WTC11 (cell line): ENCODE measurements at regions not wholly inside any gene's neighbourhood (a gene's known extent, or its start where the extent isn't known, plus 50 kb on each side); places are given as distances from the start of the nearest gene placed in this dataset.
"Not testable (repeated sequence)": the region's sequence is repeated elsewhere in the genome, so short reads cannot be mapped to it uniquely, and the experiment has no call there.

Experiments used
- ATAC-seq: fragments of 200-7000 bp; cut with Tn5 transposase; 2 replicates; pipeline ENCODE4 v1.10.0; 2021; ENCODE audit warnings: mild to moderate bottlenecking, moderate library complexity
- CTCF ChIA-PET: fragments of 300-600 bp; sonication (Branson Sonifier 250); formaldehyde crosslinking; loops from one replicate; lab custom pipeline; 2021; ENCODE audit warnings: antibody characterized with exemption; lab: Charles Lee
- POLR2A ChIA-PET: fragments of 350-600 bp; sonication (Branson Sonifier 250); formaldehyde crosslinking; loops from one replicate; lab custom pipeline; 2021; ENCODE audit warnings: antibody characterized with exemption; lab: Charles Lee
- DNase-seq: peaks from one replicate; pipeline ENCODE4 v3.0.0; 2021; ENCODE audit warnings: low spot score
- H3K27ac Mint-ChIP-seq: 2 replicates; pipeline ENCODE4 v1.8.0; 2021; ENCODE audit warnings: mixed read lengths
- H3K27me3 Mint-ChIP-seq: 2 replicates; pipeline ENCODE4 v1.8.0; 2021; ENCODE audit warnings: low read depth, mild to moderate bottlenecking, moderate library complexity, mixed read lengths
- H3K36me3 Mint-ChIP-seq: 2 replicates; pipeline ENCODE4 v1.8.0; 2021; ENCODE audit warnings: mixed read lengths
- H3K4me1 Mint-ChIP-seq: 2 replicates; pipeline ENCODE4 v1.8.0; 2022; ENCODE audit warnings: mixed read lengths
- H3K4me3 Mint-ChIP-seq: 2 replicates; pipeline ENCODE4 v1.8.0; 2021; ENCODE audit warnings: mild to moderate bottlenecking, moderate library complexity, mixed read lengths
- H3K9me3 Mint-ChIP-seq: 2 replicates; pipeline ENCODE4 v1.8.0; 2021; ENCODE audit warnings: mixed read lengths
- AR ChIP-seq: fragments of 250-450 bp; sonication (Bioruptor Pico); IDR thresholded peaks from 2 replicates; pipeline ENCODE4 v1.9.0; 2021; ENCODE audit warnings: mild to moderate bottlenecking
- ATF2 ChIP-seq: sonication (generic); formaldehyde crosslinking; IDR thresholded peaks from 2 replicates; pipeline ENCODE4 v1.8.1; 2022; ENCODE audit warnings: low read depth, missing genetic modification reagents, borderline replicate concordance
- CREB1 ChIP-seq: sonication (generic); formaldehyde crosslinking; IDR thresholded peaks from 2 replicates; pipeline ENCODE4 v1.8.0; 2023; ENCODE audit warnings: mild to moderate bottlenecking, missing genetic modification reagents
- E2F1 ChIP-seq: sonication (generic); formaldehyde crosslinking; IDR thresholded peaks from 2 replicates; pipeline ENCODE4 v1.8.0; 2022; ENCODE audit warnings: mild to moderate bottlenecking, missing genetic modification reagents
- ELF4 ChIP-seq: sonication (generic); formaldehyde crosslinking; IDR thresholded peaks from 2 replicates; pipeline ENCODE4 v1.8.1; 2022; ENCODE audit warnings: low read depth, mild to moderate bottlenecking, moderate library complexity, missing genetic modification reagents
- GRHL2 ChIP-seq: fragments of 250-450 bp; sonication (Bioruptor Pico); IDR thresholded peaks from 2 replicates; pipeline ENCODE4 v1.8.0; 2022; ENCODE audit warnings: mild to moderate bottlenecking, moderate library complexity; ENCODE audit not compliant: insufficient replicate concordance, severe bottlenecking
- KAT7 ChIP-seq: sonication (generic); formaldehyde crosslinking; IDR thresholded peaks from 2 replicates; pipeline ENCODE4 v1.8.1; 2023; ENCODE audit warnings: missing genetic modification reagents, mild to moderate bottlenecking, borderline replicate concordance
- MYBL2 ChIP-seq: sonication (generic); formaldehyde crosslinking; IDR thresholded peaks from 2 replicates; pipeline ENCODE4 v1.8.1; 2023; ENCODE audit warnings: mild to moderate bottlenecking, moderate library complexity, missing genetic modification reagents
- NFATC4 ChIP-seq: fragments of 250-450 bp; sonication (Bioruptor Pico); IDR thresholded peaks from 2 replicates; pipeline ENCODE4 v1.9.0; 2021; ENCODE audit warnings: mild to moderate bottlenecking
- NR2C2 ChIP-seq: sonication (generic); formaldehyde crosslinking; IDR thresholded peaks from 2 replicates; pipeline ENCODE4 v1.8.0; 2022; ENCODE audit warnings: mild to moderate bottlenecking, missing genetic modification reagents
- OVOL2 ChIP-seq: fragments of 250-450 bp; sonication (Bioruptor Pico); IDR thresholded peaks from 2 replicates; pipeline ENCODE4 v1.9.0; 2021; ENCODE audit warnings: mild to moderate bottlenecking, borderline replicate concordance
- RORB ChIP-seq: fragments of 250-450 bp; sonication (Bioruptor Pico); IDR thresholded peaks from 2 replicates; pipeline ENCODE4 v1.9.0; 2021; ENCODE audit warnings: mild to moderate bottlenecking
- SMAD4 ChIP-seq: sonication (generic); formaldehyde crosslinking; IDR thresholded peaks from 2 replicates; pipeline ENCODE4 v1.8.0; 2022; ENCODE audit warnings: mild to moderate bottlenecking, missing genetic modification reagents
- ZNF263 ChIP-seq: sonication (generic); formaldehyde crosslinking; IDR thresholded peaks from 2 replicates; pipeline ENCODE4 v1.8.1; 2022; ENCODE audit warnings: low read depth, mild to moderate bottlenecking, moderate library complexity, missing genetic modification reagents
- ZNF281 ChIP-seq: sonication (generic); formaldehyde crosslinking; IDR thresholded peaks from 2 replicates; pipeline ENCODE4 v1.8.0; 2023; ENCODE audit warnings: mild to moderate bottlenecking, missing genetic modification reagents
- TF ChIP-seq, protein P1 (sequence below): sonication (generic); formaldehyde crosslinking; IDR thresholded peaks from 2 replicates; pipeline ENCODE4 v1.8.1; 2023; ENCODE audit warnings: mild to moderate bottlenecking, missing genetic modification reagents
- TF ChIP-seq, protein P2 (sequence below): fragments of 200-600 bp; IDR thresholded peaks from 2 replicates; pipeline ENCODE4 v1.8.0; 2022; ENCODE audit warnings: antibody characterized with exemption
- TF ChIP-seq, protein P3 (sequence below): sonication (generic); formaldehyde crosslinking; IDR thresholded peaks from 2 replicates; pipeline ENCODE4 v1.8.1; 2022; ENCODE audit warnings: low read depth, mild to moderate bottlenecking, moderate library complexity, missing genetic modification reagents, borderline replicate concordance

DNA sequence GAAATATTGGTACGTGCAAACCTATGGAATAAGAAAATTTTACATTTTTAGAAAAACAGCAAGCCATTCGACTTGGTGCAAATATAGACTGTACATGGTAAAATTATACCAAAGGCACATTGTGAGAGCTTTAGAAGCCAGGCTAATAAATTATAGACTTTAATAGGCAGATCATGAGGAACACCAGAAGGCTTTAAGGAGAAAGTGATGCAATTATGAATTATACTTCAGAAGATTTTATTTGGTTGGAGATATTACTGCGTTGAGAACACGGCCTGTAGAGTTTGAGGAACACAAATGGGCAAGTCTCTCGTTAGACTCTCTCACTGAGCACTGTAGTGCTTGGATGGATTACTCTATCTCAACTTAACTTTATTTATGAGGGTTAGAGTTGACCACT lies 141.7 kb downstream of the MACC1 start:
- Mint-ChIP-seq H3K27me3 (no peaks in the 10 kb centered on the region), H3K27ac (no peak overlapping the region), H3K4me1 (peaks cover 72% of the 10 kb centered on the region), H3K36me3 (peaks cover 40% of the 10 kb centered on the region), H3K9me3 (peaks cover 34% of the 10 kb centered on the region), H3K4me3 (no peak overlapping the region)
- TF ChIP-seq E2F1 (CRISPR knock-in tag), result no peak
- no peak for TF ChIP-seq OVOL2 (CRISPR knock-in tag)
- TF ChIP-seq ATF2, result no peak
- no peak for TF ChIP-seq KAT7 (CRISPR knock-in tag)
- no peak for TF ChIP-seq CREB1 (CRISPR knock-in tag)
- TF ChIP-seq, protein P1, sequence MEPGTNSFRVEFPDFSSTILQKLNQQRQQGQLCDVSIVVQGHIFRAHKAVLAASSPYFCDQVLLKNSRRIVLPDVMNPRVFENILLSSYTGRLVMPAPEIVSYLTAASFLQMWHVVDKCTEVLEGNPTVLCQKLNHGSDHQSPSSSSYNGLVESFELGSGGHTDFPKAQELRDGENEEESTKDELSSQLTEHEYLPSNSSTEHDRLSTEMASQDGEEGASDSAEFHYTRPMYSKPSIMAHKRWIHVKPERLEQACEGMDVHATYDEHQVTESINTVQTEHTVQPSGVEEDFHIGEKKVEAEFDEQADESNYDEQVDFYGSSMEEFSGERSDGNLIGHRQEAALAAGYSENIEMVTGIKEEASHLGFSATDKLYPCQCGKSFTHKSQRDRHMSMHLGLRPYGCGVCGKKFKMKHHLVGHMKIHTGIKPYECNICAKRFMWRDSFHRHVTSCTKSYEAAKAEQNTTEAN (CRISPR knock-in tag), result no peak
- no peak for TF ChIP-seq ZNF281 (CRISPR knock-in tag)
- no peak for TF ChIP-seq ZNF263
- TF ChIP-seq GRHL2 (CRISPR knock-in tag), result no peak
- no peak for TF ChIP-seq MYBL2 (CRISPR knock-in tag)
- TF ChIP-seq ELF4 (CRISPR knock-in tag), result no peak
- ChIA-PET CTCF (no interaction called here), POLR2A (no interaction called here)
- DNase-seq (no peak), ATAC-seq (no peak)

DNA sequence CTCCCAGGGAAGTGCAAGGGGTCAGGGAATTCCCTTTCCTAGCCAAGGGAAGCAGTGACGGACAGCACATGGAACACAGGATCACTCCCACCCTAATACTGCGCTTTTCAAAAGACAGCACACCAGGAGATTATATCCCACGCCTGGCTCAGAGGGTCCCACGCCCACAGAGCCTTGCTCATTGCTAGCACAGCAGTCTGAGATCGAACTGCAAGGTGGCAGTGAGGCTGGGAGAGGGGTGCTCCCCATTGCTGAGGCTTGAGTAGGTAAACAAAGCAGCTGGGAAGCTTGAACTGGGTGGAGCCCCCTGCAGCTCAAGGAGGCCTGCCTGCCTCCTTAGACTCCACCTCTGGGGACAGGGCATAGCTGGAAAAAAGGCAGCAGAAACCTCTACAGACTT lies 149.2 kb downstream of the MACC1 start:
- Mint-ChIP-seq H3K9me3 (peaks cover 69% of the 10 kb centered on the region), H3K4me1 (peaks cover 58% of the 10 kb centered on the region), H3K36me3 (peaks cover 85% of the 10 kb centered on the region)
- CTCF ChIA-PET, H3K4me3 Mint-ChIP-seq, DNase-seq, H3K27me3 Mint-ChIP-seq, ATAC-seq, POLR2A ChIA-PET, H3K27ac Mint-ChIP-seq: not testable (repeated sequence)

DNA sequence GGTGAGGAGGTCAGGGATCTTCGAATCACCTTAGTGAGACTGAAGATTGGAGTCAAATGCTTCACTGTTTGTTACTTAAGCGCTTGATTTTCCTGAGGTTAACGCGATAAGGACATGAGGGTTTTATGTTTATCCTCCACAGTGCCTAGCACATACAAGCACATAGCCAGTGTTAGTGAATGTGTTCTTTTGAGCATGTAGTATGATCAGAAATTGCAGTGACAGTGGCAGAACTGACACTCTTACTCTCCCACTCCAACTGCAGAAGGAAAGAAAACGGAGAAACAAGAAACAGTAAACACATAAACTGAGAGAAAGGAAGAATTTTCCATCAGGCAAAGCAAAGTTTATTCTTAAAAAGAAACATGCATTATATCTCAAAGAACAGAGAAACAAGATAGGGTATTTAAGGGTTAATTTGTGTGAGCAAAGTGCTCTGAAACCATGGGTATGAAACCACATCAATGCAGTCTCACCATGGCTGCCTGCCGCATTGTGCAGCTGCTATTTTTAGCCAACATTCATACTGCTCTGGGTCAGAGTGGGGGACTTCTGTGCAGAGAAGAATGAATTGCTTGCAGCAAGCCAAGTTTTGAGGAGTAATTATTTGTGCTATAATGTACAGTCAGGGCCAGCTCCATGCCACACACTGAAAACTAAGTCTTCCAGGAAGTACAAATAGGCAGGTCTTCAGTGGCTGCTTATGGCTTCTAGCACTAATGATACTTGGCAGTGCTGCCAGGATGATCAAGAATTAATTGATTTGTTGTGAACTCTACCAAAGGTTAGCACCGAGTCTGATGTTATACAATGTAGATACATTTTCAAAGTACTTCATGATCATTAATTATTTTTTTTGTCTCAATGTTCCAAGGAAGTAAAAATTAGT lies 152.0 kb downstream of the MACC1 start:
- H3K27ac Mint-ChIP-seq, result peak overlapping the region; percentile 94
- ATAC-seq (peak; percentile 62), DNase-seq (no peak)
- peaks cover 35% of the 10 kb centered on the region for H3K4me1 Mint-ChIP-seq
- H3K9me3 Mint-ChIP-seq, result peaks cover 53% of the 10 kb centered on the region
- peaks cover 67% of the 10 kb centered on the region for H3K36me3 Mint-ChIP-seq
- POLR2A ChIA-PET, result interaction anchor here (0.8 kb wide), 1 partner anchor 10 kb away, joined by 3 read pairs; no protein-coding TSS in a partner anchor
- CTCF ChIA-PET, result no interaction called here
- no peaks in the 10 kb centered on the region for H3K27me3 Mint-ChIP-seq
- no peak overlapping the region for H3K4me3 Mint-ChIP-seq
- TF ChIP-seq RORB (CRISPR knock-in tag), result no peak
- no peak for TF ChIP-seq NFATC4 (CRISPR knock-in tag)
- TF ChIP-seq, protein P2, sequence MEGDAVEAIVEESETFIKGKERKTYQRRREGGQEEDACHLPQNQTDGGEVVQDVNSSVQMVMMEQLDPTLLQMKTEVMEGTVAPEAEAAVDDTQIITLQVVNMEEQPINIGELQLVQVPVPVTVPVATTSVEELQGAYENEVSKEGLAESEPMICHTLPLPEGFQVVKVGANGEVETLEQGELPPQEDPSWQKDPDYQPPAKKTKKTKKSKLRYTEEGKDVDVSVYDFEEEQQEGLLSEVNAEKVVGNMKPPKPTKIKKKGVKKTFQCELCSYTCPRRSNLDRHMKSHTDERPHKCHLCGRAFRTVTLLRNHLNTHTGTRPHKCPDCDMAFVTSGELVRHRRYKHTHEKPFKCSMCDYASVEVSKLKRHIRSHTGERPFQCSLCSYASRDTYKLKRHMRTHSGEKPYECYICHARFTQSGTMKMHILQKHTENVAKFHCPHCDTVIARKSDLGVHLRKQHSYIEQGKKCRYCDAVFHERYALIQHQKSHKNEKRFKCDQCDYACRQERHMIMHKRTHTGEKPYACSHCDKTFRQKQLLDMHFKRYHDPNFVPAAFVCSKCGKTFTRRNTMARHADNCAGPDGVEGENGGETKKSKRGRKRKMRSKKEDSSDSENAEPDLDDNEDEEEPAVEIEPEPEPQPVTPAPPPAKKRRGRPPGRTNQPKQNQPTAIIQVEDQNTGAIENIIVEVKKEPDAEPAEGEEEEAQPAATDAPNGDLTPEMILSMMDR, result no peak
- TF ChIP-seq SMAD4, result no peak
- TF ChIP-seq, protein P3, sequence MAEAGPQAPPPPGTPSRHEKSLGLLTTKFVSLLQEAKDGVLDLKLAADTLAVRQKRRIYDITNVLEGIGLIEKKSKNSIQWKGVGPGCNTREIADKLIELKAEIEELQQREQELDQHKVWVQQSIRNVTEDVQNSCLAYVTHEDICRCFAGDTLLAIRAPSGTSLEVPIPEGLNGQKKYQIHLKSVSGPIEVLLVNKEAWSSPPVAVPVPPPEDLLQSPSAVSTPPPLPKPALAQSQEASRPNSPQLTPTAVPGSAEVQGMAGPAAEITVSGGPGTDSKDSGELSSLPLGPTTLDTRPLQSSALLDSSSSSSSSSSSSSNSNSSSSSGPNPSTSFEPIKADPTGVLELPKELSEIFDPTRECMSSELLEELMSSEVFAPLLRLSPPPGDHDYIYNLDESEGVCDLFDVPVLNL, result no peak
- TF ChIP-seq NR2C2, result no peak
- TF ChIP-seq AR (CRISPR knock-in tag), result no peak
